Mesothelial cell of epicardium (in vitro differentiated cells): ENCODE measurements at regions not wholly inside any gene's neighbourhood (a gene's known extent, or its start where the extent isn't known, plus 50 kb on each side); places are given as distances from the start of the nearest gene placed in this dataset.

ENCODE experiments used
- DNase-seq, 2 experiments: peaks; one replicate each; pipeline ENCODE4 v3.0.0; 2021; ENCODE audit warnings: low spot score in 2 of 2; ENCODE audit not compliant: unreplicated experiment in 2 of 2
- H3K27ac Mint-ChIP-seq: 2 replicates; pipeline ENCODE4 v1.8.0; 2021; ENCODE audit warnings: mixed read lengths
- H3K27me3 Mint-ChIP-seq: 2 replicates; pipeline ENCODE4 v1.8.0; 2021; ENCODE audit warnings: low read depth, mixed read lengths
- H3K36me3 Mint-ChIP-seq: 2 replicates; pipeline ENCODE4 v1.8.0; 2021; ENCODE audit warnings: mixed read lengths
- H3K4me1 Mint-ChIP-seq: 2 replicates; pipeline ENCODE4 v1.8.0; 2021; ENCODE audit warnings: mixed read lengths
- H3K4me3 Mint-ChIP-seq: 2 replicates; pipeline ENCODE4 v1.8.0; 2021; ENCODE audit warnings: mild to moderate bottlenecking, moderate library complexity, mixed read lengths
- H3K9me3 Mint-ChIP-seq: 2 replicates; pipeline ENCODE4 v1.8.0; 2021; ENCODE audit warnings: mixed read lengths
- TF ChIP-seq, protein P1 (sequence below): fragments of 200-600 bp; sonication (generic); IDR thresholded peaks from one replicate; pipeline ENCODE4 v1.5.0; 2021; ENCODE audit warnings: antibody characterized with exemption; ENCODE audit not compliant: unreplicated experiment

GRCh38 chr12:34526946-34527345 lies 504.6 kb downstream of the ALG10 start:
- no peak overlapping the region for H3K4me3 Mint-ChIP-seq
- TF ChIP-seq, protein P1, sequence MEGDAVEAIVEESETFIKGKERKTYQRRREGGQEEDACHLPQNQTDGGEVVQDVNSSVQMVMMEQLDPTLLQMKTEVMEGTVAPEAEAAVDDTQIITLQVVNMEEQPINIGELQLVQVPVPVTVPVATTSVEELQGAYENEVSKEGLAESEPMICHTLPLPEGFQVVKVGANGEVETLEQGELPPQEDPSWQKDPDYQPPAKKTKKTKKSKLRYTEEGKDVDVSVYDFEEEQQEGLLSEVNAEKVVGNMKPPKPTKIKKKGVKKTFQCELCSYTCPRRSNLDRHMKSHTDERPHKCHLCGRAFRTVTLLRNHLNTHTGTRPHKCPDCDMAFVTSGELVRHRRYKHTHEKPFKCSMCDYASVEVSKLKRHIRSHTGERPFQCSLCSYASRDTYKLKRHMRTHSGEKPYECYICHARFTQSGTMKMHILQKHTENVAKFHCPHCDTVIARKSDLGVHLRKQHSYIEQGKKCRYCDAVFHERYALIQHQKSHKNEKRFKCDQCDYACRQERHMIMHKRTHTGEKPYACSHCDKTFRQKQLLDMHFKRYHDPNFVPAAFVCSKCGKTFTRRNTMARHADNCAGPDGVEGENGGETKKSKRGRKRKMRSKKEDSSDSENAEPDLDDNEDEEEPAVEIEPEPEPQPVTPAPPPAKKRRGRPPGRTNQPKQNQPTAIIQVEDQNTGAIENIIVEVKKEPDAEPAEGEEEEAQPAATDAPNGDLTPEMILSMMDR, result no peak
- H3K36me3 Mint-ChIP-seq, result peaks cover 5% of the 10 kb centered on the region
- no peaks in the 10 kb centered on the region for H3K27me3 Mint-ChIP-seq
- no peaks in the 10 kb centered on the region for H3K4me1 Mint-ChIP-seq
- no peak for DNase-seq
- H3K27ac Mint-ChIP-seq, result no peak overlapping the region
- H3K9me3 Mint-ChIP-seq, result peaks cover 75% of the 10 kb centered on the region

DNA sequence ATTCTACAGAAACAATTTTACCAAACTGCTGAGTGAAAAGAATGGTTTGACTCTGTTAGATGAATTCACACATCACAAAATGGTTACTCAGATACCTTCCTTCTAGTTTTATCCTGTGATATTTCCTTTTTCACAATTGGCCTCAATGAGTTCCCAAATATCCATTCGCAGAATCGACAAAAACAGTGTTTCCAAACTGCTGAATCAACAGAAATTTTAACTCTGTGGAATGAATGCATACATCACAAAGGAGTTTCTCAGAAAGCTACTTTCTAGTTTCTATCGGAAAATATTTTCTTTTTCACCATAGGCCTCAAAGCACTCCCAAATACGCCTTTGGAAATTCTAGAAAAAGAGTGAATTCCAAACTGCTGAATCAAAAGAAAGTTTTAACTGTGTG lies 525.0 kb downstream of the ALG10 start:
- Mint-ChIP-seq H3K4me3 (no peak overlapping the region), H3K27ac (no peak overlapping the region), H3K36me3 (peaks cover 4% of the 10 kb centered on the region), H3K4me1 (no peaks in the 10 kb centered on the region), H3K27me3 (no peaks in the 10 kb centered on the region), H3K9me3 (peaks cover 72% of the 10 kb centered on the region)
- DNase-seq, result no peak
- TF ChIP-seq, protein P1, result no peak

DNA sequence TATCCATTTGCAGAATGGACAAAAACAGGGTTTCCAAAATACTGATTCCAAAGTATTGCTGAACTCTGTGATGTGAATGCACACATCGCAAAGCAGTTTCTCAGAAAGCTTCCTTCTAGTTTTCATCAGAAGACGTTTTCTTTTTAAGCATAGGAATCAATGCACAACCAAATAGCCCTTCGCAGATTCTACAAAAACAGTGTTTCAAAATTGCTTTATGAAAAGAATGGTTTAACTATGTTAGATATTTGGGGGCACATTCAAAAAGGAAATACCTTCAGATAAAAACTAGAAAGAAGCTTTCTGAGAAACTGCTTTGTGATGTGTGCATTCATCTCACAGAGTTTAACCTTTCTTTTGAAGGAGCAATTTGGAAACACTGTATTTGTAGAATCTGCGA lies 569.7 kb downstream of the ALG10 start:
- DNase-seq, result no peak
- H3K9me3 Mint-ChIP-seq, result peaks cover 80% of the 10 kb centered on the region
- no peaks in the 10 kb centered on the region for H3K4me1 Mint-ChIP-seq

GRCh38 chr12:34595749-34596733 lies 573.7 kb downstream of the ALG10 start:
- DNase-seq, result no peak
- H3K9me3 Mint-ChIP-seq, result peaks cover 63% of the 10 kb centered on the region
- no peak overlapping the region for H3K27ac Mint-ChIP-seq

More for the DNA sequence above, 569.7 kb downstream of the ALG10 start:
- TF ChIP-seq, protein P1, result no peak
- no peaks in the 10 kb centered on the region for H3K27me3 Mint-ChIP-seq
- no peak overlapping the region for H3K4me3 Mint-ChIP-seq
- peaks cover 6% of the 10 kb centered on the region for H3K36me3 Mint-ChIP-seq
- no peak overlapping the region for H3K27ac Mint-ChIP-seq

GRCh38 chr12:34597548-34598351 lies 575.5 kb downstream of the ALG10 start:
- H3K4me1 Mint-ChIP-seq, result no peaks in the 10 kb centered on the region
- H3K9me3 Mint-ChIP-seq, result peaks cover 48% of the 10 kb centered on the region
- no peak overlapping the region for H3K27ac Mint-ChIP-seq
- TF ChIP-seq, protein P1, result no peak
- no peak for DNase-seq
- H3K27me3 Mint-ChIP-seq, result no peaks in the 10 kb centered on the region
- H3K4me3 Mint-ChIP-seq, result no peak overlapping the region
- H3K36me3 Mint-ChIP-seq, result peaks cover 3% of the 10 kb centered on the region

More at GRCh38 chr12:34595749-34596733, 573.7 kb downstream of the ALG10 start:
- H3K27me3 Mint-ChIP-seq, result no peaks in the 10 kb centered on the region
- H3K4me3 Mint-ChIP-seq, result no peak overlapping the region
- TF ChIP-seq, protein P1, result no peak
- no peaks in the 10 kb centered on the region for H3K4me1 Mint-ChIP-seq
- peaks cover 6% of the 10 kb centered on the region for H3K36me3 Mint-ChIP-seq
